ENCODE measurements at regions not wholly inside any gene's neighbourhood (a gene's known extent, or its start where the extent isn't known, plus 50 kb on each side); places are given as distances from the start of the nearest gene placed in this dataset.

- no peak overlapping the region for H3K4me3 ChIP-seq (ENCODE audit: low read depth, low read length)
- TF ChIP-seq, protein P1, sequence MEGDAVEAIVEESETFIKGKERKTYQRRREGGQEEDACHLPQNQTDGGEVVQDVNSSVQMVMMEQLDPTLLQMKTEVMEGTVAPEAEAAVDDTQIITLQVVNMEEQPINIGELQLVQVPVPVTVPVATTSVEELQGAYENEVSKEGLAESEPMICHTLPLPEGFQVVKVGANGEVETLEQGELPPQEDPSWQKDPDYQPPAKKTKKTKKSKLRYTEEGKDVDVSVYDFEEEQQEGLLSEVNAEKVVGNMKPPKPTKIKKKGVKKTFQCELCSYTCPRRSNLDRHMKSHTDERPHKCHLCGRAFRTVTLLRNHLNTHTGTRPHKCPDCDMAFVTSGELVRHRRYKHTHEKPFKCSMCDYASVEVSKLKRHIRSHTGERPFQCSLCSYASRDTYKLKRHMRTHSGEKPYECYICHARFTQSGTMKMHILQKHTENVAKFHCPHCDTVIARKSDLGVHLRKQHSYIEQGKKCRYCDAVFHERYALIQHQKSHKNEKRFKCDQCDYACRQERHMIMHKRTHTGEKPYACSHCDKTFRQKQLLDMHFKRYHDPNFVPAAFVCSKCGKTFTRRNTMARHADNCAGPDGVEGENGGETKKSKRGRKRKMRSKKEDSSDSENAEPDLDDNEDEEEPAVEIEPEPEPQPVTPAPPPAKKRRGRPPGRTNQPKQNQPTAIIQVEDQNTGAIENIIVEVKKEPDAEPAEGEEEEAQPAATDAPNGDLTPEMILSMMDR (IDR thresholded peaks at IDR 0.05; ENCODE audit: borderline replicate concordance, insufficient read depth, low read depth, low read length): no peak
These were observed 96.2 kb downstream of the VCPKMT start for GRCh38 chr14:50020184-50020583.

- H3K4me3 ChIP-seq (ENCODE audit: low read depth, low read length): no peak overlapping the region
- TF ChIP-seq, protein P1 (IDR thresholded peaks at IDR 0.05; ENCODE audit: borderline replicate concordance, insufficient read depth, low read depth, low read length): no peak
These were observed 95.6 kb downstream of the VCPKMT start for GRCh38 chr14:50020799-50021198.

- no peak overlapping the region for H3K4me3 ChIP-seq (ENCODE audit: low read depth, low read length)
- TF ChIP-seq, protein P1 (IDR thresholded peaks at IDR 0.05; ENCODE audit: borderline replicate concordance, insufficient read depth, low read depth, low read length): no peak
These were observed 94.9 kb downstream of the VCPKMT start for GRCh38 chr14:50021261-50022031.

DNA sequence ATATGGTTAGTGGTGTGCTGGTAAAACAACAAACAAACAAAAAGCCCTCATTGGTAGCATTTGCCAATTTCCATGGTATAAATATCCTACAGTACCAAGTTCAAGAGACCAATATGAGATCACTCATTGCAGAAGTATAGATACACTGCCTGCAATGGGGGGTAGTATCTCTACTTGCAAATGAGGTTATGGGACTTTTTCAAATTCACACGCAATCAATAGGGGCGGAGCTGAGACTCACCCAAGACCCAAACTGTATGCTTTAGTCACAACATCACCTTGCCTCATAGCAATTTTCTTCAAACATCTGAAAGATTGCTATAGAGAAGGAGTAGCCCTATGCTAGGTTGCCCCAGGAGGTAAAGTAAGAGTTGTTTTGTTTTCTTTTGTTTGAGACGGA is 93.7 kb downstream of the VCPKMT start:
- no peak overlapping the region for H3K4me3 ChIP-seq (ENCODE audit: low read depth, low read length)
- TF ChIP-seq, protein P1 (IDR thresholded peaks at IDR 0.05; ENCODE audit: borderline replicate concordance, insufficient read depth, low read depth, low read length): no peak

GRCh38 chr14:50023671-50024490 is 92.5 kb downstream of the VCPKMT start:
- TF ChIP-seq, protein P1 (IDR thresholded peaks at IDR 0.05; ENCODE audit: borderline replicate concordance, insufficient read depth, low read depth, low read length): no peak
- H3K4me3 ChIP-seq (ENCODE audit: low read depth, low read length): no peak overlapping the region

- no peak overlapping the region for H3K4me3 ChIP-seq (ENCODE audit: low read depth, low read length)
- TF ChIP-seq, protein P1 (IDR thresholded peaks at IDR 0.05; ENCODE audit: borderline replicate concordance, insufficient read depth, low read depth, low read length): no peak
These were observed 91.3 kb downstream of the VCPKMT start for GRCh38 chr14:50025073-50025472.
